WI38 (cell line): ENCODE measurements at regions not wholly inside any gene's neighbourhood (a gene's known extent, or its start where the extent isn't known, plus 50 kb on each side); places are given as distances from the start of the nearest gene placed in this dataset.

ENCODE experiments used
- H3K4me3 ChIP-seq: 2 replicates; pipeline ENCODE4 v1.5.1; 2011; ENCODE audit warnings: low read depth, mild to moderate bottlenecking, control low read depth, low read length
- CTCF ChIP-seq: IDR thresholded peaks from 2 replicates; pipeline ENCODE4 v1.5.1; 2012; ENCODE audit warnings: low read depth, mild to moderate bottlenecking, control low read depth, low read length

- no peak overlapping the region for H3K4me3 ChIP-seq
- TF ChIP-seq CTCF = no peak
Observed at GRCh38 chr2:180679693-180680092, 300.7 kb upstream of the UBE2E3 start.

- TF ChIP-seq CTCF = no peak
- no peak overlapping the region for H3K4me3 ChIP-seq
Observed at GRCh38 chr2:180678625-180678972, 301.8 kb upstream of the UBE2E3 start.

- TF ChIP-seq CTCF = no peak
Observed at GRCh38 chr2:180677930-180678624, 302.3 kb upstream of the UBE2E3 start.

GRCh38 chr2:180677200-180677599 lies 303.2 kb upstream of the UBE2E3 start:
- no peak for TF ChIP-seq CTCF
- H3K4me3 ChIP-seq = no peak overlapping the region

More at GRCh38 chr2:180677930-180678624, 302.3 kb upstream of the UBE2E3 start:
- H3K4me3 ChIP-seq = no peak overlapping the region

GRCh38 chr2:180676520-180677025 lies 303.8 kb upstream of the UBE2E3 start:
- no peak for TF ChIP-seq CTCF
- no peak overlapping the region for H3K4me3 ChIP-seq

GRCh38 chr2:180675170-180675569 lies 305.2 kb upstream of the UBE2E3 start:
- H3K4me3 ChIP-seq = no peak overlapping the region
- TF ChIP-seq CTCF = no peak

- TF ChIP-seq CTCF = no peak
- no peak overlapping the region for H3K4me3 ChIP-seq
Observed at GRCh38 chr2:180672377-180672776, 308.0 kb upstream of the UBE2E3 start.
